DND-41 (cell line): ENCODE measurements at regions not wholly inside any gene's neighbourhood (a gene's known extent, or its start where the extent isn't known, plus 50 kb on each side); places are given as distances from the start of the nearest gene placed in this dataset.

Experiments used
- CTCF ChIP-seq: IDR thresholded peaks from 2 replicates; pipeline ENCODE4 v1.5.1; 2012; ENCODE audit warnings: borderline replicate concordance, low read length, moderate library complexity, mild to moderate bottlenecking; ENCODE audit not compliant: poor library complexity, severe bottlenecking; ENCODE audit errors: extremely low read depth
- EZH2 ChIP-seq: IDR thresholded peaks from 3 replicates; pipeline ENCODE4 v1.6.1; 2012; ENCODE audit warnings: borderline replicate concordance, low read depth, mild to moderate bottlenecking, moderate library complexity, low read length, inconsistent platforms; ENCODE audit not compliant: severe bottlenecking

DNA sequence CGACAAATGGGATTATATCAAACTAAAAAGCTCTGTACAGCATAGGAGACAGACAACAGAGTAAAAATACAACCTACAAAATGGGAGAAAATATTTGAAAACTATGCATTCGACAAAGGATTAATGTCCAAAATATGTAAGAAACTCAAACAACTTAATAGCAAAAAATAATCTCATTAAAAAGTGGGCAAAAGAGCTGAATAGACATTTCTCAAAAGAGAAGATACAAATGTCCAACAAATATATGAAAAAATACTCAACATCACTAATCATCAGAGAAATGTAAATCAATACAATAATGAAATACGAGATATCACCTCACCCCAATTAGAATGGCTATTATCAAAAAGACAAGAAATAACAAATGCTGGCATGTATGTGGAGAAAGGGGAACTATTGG, 272.9 kb downstream of the KLHL13 start:
- TF ChIP-seq CTCF (no peak), EZH2 (no peak)
